GM23248 (cell line): ENCODE measurements at regions not wholly inside any gene's neighbourhood (a gene's known extent, or its start where the extent isn't known, plus 50 kb on each side); places are given as distances from the start of the nearest gene placed in this dataset.

ENCODE experiments used
- EZH2 ChIP-seq: fragments of 200-600 bp; sonication (generic); IDR thresholded peaks from 2 replicates; pipeline ENCODE4 v1.6.1; 2018; ENCODE audit warnings: antibody characterized with exemption, mild to moderate bottlenecking; ENCODE audit not compliant: insufficient read depth, poor library complexity, severe bottlenecking
- EZH2phosphoT487 ChIP-seq: fragments of 200-600 bp; sonication (generic); IDR thresholded peaks from 2 replicates; pipeline ENCODE4 v1.6.1; 2018; ENCODE audit warnings: antibody characterized with exemption, moderate library complexity, mild to moderate bottlenecking, low read depth; ENCODE audit not compliant: insufficient read depth

DNA sequence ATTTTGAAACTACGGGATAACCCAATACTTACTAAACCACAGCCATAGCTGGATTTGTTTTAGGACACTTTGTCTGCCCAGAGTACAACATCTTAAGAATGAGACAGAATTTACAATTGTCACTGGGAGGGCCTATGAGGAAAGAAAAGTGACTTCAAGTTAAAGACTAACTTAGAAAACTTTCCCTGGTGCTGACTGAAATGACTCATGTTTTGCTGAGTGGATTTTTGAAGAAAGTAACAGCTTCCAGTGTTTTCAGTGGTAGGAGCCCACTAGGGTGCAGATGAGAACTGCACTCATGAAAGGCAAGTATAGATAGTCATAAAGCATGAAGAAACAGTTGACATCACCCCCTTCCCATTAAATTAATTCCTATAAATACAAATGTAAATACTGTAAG, 988.2 kb upstream of the MAP3K7 start:
- TF ChIP-seq EZH2: no peak
- no peak for TF ChIP-seq EZH2phosphoT487
